GM12892 (cell line): ENCODE measurements at regions not wholly inside any gene's neighbourhood (a gene's known extent, or its start where the extent isn't known, plus 50 kb on each side); places are given as distances from the start of the nearest gene placed in this dataset.

ENCODE experiments used
- POLR2A ChIP-seq: IDR thresholded peaks from 2 replicates; pipeline ENCODE4 v1.6.1; 2011; ENCODE audit warnings: low read depth, low read length, control low read depth
- TAF1 ChIP-seq: IDR thresholded peaks from 2 replicates; pipeline ENCODE4 v1.6.1; 2011; ENCODE audit warnings: low read depth, mild to moderate bottlenecking, control low read depth, low read length, borderline replicate concordance

DNA sequence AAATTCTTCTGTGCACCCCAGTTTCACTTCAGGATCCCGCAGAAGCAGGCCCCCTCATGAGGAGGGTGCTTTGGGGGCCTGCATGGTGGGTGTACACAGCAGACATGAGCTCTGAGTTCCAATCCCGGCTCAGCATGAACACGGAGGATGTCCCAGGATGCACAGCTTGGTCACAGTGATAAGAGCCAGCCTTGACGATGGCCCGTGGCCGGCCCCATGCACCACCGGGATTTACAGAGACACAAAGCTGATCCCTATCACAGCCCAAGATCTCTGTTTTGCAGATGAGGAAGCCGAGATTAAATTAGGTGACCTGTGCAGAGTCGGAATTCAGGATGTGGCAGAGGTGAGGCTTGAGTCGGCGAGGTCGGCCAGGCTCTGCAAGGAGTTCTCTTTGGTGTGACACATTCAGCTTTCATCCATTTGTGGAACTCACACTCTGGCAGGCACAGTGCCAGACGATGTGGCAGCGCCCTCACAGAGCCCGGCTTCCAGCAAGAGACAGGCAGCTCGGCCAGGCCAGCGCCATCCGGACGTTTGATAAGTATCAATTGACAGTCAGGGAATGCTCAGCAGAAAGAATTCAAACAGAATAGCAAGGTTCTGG lies 456.3 kb upstream of the MYT1L start:
- TF ChIP-seq POLR2A (no peak), TAF1 (no peak)
